ENCODE measurements at regions not wholly inside any gene's neighbourhood (a gene's known extent, or its start where the extent isn't known, plus 50 kb on each side); places are given as distances from the start of the nearest gene placed in this dataset.

DNA sequence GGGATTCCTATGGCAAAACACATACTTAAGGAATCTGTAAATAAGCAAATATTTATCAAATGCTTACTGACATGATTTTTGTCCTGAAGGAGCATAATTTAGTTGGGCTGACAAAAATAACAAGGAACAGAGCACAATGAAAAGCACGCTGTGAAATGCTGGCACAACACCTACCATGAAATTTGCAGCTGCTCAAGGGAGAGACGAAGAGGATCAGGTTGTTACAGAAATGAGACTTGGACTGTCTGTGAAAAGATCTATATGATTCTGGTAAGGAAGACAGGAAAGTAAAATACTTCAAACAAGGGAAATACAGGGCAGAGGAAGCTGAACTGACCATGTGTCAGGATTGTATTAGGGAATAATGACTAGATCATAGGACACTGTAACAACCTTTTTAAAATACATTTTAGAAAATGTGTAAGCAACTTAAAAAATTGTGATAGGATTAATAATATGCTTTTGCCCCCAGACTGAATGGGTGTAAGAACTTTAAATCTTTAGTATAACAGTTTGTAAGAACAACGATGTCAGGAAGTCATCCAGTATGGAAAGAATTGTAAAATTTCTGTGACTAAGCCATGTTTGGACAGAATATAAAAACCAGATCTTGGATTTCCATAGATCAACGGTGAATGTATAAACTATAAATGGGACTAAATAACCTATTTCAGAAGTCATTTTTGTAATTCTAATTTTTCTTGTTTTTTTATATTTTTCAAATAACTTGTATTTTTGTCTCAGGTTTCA is 1556.0 kb downstream of the EFNB2 start:
- TF ChIP-seq ZBTB7A (IDR thresholded peaks at IDR 0.05; ENCODE audit: low read depth) (no peak), FOXM1 (IDR thresholded peaks at IDR 0.05; ENCODE audit: borderline replicate concordance, low read depth) (no peak), EGR1 (IDR thresholded peaks at IDR 0.05) (no peak), TCF12 (IDR thresholded peaks at IDR 0.05; ENCODE audit: low read depth) (no peak), RAD21 (IDR thresholded peaks at IDR 0.05; ENCODE audit: low read depth) (no peak), CEBPB (IDR thresholded peaks at IDR 0.05) (no peak), TEAD4 (IDR thresholded peaks at IDR 0.05) (no peak), TAF1 (IDR thresholded peaks at IDR 0.05; ENCODE audit: low read depth) (no peak), EP300 (IDR thresholded peaks at IDR 0.05; ENCODE audit: borderline replicate concordance) (no peak), NFIC (IDR thresholded peaks at IDR 0.05) (no peak), CREB1 (IDR thresholded peaks at IDR 0.05; ENCODE audit: low read depth) (no peak), YY1 (IDR thresholded peaks at IDR 0.05; ENCODE audit: low read depth) (no peak)
- TF ChIP-seq, protein P1, sequence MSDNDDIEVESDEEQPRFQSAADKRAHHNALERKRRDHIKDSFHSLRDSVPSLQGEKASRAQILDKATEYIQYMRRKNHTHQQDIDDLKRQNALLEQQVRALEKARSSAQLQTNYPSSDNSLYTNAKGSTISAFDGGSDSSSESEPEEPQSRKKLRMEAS (IDR thresholded peaks at IDR 0.05) = no peak
- TF ChIP-seq, protein P2, sequence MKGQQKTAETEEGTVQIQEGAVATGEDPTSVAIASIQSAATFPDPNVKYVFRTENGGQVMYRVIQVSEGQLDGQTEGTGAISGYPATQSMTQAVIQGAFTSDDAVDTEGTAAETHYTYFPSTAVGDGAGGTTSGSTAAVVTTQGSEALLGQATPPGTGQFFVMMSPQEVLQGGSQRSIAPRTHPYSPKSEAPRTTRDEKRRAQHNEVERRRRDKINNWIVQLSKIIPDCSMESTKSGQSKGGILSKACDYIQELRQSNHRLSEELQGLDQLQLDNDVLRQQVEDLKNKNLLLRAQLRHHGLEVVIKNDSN (IDR thresholded peaks at IDR 0.05) = no peak
- TF ChIP-seq, protein P3, sequence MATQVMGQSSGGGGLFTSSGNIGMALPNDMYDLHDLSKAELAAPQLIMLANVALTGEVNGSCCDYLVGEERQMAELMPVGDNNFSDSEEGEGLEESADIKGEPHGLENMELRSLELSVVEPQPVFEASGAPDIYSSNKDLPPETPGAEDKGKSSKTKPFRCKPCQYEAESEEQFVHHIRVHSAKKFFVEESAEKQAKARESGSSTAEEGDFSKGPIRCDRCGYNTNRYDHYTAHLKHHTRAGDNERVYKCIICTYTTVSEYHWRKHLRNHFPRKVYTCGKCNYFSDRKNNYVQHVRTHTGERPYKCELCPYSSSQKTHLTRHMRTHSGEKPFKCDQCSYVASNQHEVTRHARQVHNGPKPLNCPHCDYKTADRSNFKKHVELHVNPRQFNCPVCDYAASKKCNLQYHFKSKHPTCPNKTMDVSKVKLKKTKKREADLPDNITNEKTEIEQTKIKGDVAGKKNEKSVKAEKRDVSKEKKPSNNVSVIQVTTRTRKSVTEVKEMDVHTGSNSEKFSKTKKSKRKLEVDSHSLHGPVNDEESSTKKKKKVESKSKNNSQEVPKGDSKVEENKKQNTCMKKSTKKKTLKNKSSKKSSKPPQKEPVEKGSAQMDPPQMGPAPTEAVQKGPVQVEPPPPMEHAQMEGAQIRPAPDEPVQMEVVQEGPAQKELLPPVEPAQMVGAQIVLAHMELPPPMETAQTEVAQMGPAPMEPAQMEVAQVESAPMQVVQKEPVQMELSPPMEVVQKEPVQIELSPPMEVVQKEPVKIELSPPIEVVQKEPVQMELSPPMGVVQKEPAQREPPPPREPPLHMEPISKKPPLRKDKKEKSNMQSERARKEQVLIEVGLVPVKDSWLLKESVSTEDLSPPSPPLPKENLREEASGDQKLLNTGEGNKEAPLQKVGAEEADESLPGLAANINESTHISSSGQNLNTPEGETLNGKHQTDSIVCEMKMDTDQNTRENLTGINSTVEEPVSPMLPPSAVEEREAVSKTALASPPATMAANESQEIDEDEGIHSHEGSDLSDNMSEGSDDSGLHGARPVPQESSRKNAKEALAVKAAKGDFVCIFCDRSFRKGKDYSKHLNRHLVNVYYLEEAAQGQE (IDR thresholded peaks at IDR 0.05; ENCODE audit: low read depth) = no peak

DNA sequence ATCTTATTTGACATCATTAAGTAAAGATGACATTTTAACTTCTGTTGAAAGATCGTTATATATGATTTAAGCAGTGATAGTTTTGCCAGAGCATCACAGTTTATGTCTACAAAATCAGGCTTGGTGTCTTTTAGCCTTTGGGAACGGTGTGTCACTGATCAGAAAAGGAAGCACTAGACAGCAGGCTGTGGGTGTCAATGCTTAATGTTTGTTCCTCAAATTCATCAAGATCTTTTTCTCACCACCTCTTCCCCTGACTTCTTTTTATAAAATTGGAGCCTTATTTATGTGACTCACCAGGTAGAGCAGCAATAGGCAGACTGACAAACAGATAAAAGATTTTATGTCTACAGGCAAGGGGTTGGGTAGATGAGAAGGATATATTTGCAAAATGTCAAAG is 1558.5 kb downstream of the EFNB2 start:
- TF ChIP-seq EP300 (IDR thresholded peaks at IDR 0.05; ENCODE audit: borderline replicate concordance) = no peak
- no peak for TF ChIP-seq RAD21 (IDR thresholded peaks at IDR 0.05; ENCODE audit: low read depth)
- TF ChIP-seq, protein P3 (IDR thresholded peaks at IDR 0.05; ENCODE audit: low read depth) = no peak
- TF ChIP-seq, protein P1 (IDR thresholded peaks at IDR 0.05) = no peak
- no peak for TF ChIP-seq TAF1 (IDR thresholded peaks at IDR 0.05; ENCODE audit: low read depth)
- no peak for TF ChIP-seq FOXM1 (IDR thresholded peaks at IDR 0.05; ENCODE audit: borderline replicate concordance, low read depth)
- TF ChIP-seq EGR1 (IDR thresholded peaks at IDR 0.05) = no peak
- no peak for TF ChIP-seq CREB1 (IDR thresholded peaks at IDR 0.05; ENCODE audit: low read depth)
- TF ChIP-seq ZBTB7A (IDR thresholded peaks at IDR 0.05; ENCODE audit: low read depth) = no peak
- TF ChIP-seq, protein P2 (IDR thresholded peaks at IDR 0.05) = no peak

DNA sequence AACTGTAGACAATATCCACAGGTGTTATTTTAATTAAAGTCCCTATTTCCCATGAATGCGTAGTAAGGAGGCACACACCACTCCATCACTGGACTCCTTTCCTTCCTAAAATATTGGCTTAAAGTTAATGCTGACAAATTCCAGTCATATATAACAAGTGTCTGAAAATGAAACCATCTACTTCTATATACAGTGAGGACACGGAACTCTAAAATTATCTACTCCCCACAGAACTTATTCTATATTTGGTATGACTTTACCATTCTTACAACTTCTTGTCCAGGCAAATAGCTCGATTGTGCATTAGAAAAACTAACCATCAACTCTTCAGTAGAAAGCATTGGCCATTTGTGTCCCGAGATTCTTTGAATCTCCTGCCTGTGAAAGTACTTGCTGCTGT is 1560.2 kb downstream of the EFNB2 start:
- TF ChIP-seq TEAD4 (IDR thresholded peaks at IDR 0.05) (no peak), CEBPB (IDR thresholded peaks at IDR 0.05) (no peak), RAD21 (IDR thresholded peaks at IDR 0.05; ENCODE audit: low read depth) (no peak), NFIC (IDR thresholded peaks at IDR 0.05) (no peak), FOXM1 (IDR thresholded peaks at IDR 0.05; ENCODE audit: borderline replicate concordance, low read depth) (no peak), TCF12 (IDR thresholded peaks at IDR 0.05; ENCODE audit: low read depth) (no peak)
- TF ChIP-seq, protein P3 (IDR thresholded peaks at IDR 0.05; ENCODE audit: low read depth) = no peak
- TF ChIP-seq, protein P1 (IDR thresholded peaks at IDR 0.05) = no peak

DNA sequence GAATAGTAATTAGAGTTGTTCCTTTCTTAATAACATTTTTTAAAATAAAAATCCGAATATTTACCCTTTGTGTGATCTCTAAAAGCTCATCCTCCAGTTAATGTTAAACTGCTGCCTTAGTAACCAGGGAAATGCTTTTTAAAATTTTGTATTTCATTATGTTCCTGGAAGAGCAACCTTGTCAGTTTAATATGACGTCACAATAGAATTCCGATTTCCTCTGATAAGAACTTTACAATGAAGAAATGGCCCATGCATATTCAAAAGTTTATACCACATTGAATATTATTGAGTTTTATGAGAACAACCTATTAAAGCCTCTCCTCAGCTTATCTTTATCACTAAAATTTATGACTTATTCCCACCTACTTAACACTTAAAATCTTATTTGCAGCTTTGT is 1566.6 kb downstream of the EFNB2 start:
- TF ChIP-seq TAF1 (IDR thresholded peaks at IDR 0.05; ENCODE audit: low read depth) (no peak), EP300 (IDR thresholded peaks at IDR 0.05; ENCODE audit: borderline replicate concordance) (no peak)
